Prostate gland (tissue), 2 donors: ENCODE measurements at regions not wholly inside any gene's neighbourhood (a gene's known extent, or its start where the extent isn't known, plus 50 kb on each side); places are given as distances from the start of the nearest gene placed in this dataset.

Experiments
- CTCF ChIP-seq, 4 experiments: fragments of 200-600 bp in 2 of 4; fragments of 450-650 bp in 2 of 4; sonication (generic) in 2 of 4; IDR thresholded peaks; 1 replicate in 3 of 4; 2 replicates in 1 of 4; pipeline ENCODE4 v1.5.1; 2016 to 2019; ENCODE audit warnings: antibody characterized with exemption in 4 of 4, mild to moderate bottlenecking in 2 of 4, moderate library complexity in 2 of 4
- POLR2A ChIP-seq: fragments of 450-650 bp; IDR thresholded peaks from one replicate; pipeline ENCODE4 v1.6.1; 2016; ENCODE audit warnings: antibody characterized with exemption, mild to moderate bottlenecking

- no peak for TF ChIP-seq CTCF (IDR thresholded peaks at IDR 0.05)
- no peak for TF ChIP-seq POLR2A
Measured at GRCh38 chr2:38232454-38232853, 144.6 kb downstream of the ATL2 start.
